SJSA1 (cell line): ENCODE measurements at regions not wholly inside any gene's neighbourhood (a gene's known extent, or its start where the extent isn't known, plus 50 kb on each side); places are given as distances from the start of the nearest gene placed in this dataset.
A peak's percentile ranks its signal among the peaks of the same experiment; 100 is the strongest.

Source experiments
- DNase-seq, 2 experiments: peaks; one replicate each; pipeline ENCODE4 v3.0.0-alpha.2; 2015 to 2020; ENCODE audit warnings: low spot score in 2 of 2, low read depth in 1 of 2
- H3K27ac ChIP-seq: fragments of 250-450 bp; sonication (Bioruptor Pico); 2 replicates; pipeline ENCODE4 v1.5.1; 2020; ENCODE audit warnings: mild to moderate bottlenecking, moderate library complexity
- H3K27me3 ChIP-seq: fragments of 250-450 bp; sonication (Bioruptor Pico); replicated peaks from 2 replicates; pipeline ENCODE4 v1.5.1; 2020; ENCODE audit warnings: mild to moderate bottlenecking, moderate library complexity
- H3K36me3 ChIP-seq: fragments of 250-450 bp; sonication (Bioruptor Pico); 2 replicates; pipeline ENCODE4 v1.5.1; 2020; ENCODE audit warnings: mild to moderate bottlenecking
- H3K4me1 ChIP-seq: fragments of 250-450 bp; sonication (Bioruptor Pico); replicated peaks from 2 replicates; pipeline ENCODE4 v1.6.1; 2021; ENCODE audit warnings: mild to moderate bottlenecking
- H3K4me3 ChIP-seq: fragments of 250-450 bp; sonication (Bioruptor Pico); 2 replicates; pipeline ENCODE4 v1.5.1; 2020; ENCODE audit warnings: mild to moderate bottlenecking
- H3K9me3 ChIP-seq: fragments of 250-450 bp; sonication (Bioruptor Pico); replicated peaks from 2 replicates; pipeline ENCODE4 v1.5.1; 2020; ENCODE audit warnings: mild to moderate bottlenecking

DNA sequence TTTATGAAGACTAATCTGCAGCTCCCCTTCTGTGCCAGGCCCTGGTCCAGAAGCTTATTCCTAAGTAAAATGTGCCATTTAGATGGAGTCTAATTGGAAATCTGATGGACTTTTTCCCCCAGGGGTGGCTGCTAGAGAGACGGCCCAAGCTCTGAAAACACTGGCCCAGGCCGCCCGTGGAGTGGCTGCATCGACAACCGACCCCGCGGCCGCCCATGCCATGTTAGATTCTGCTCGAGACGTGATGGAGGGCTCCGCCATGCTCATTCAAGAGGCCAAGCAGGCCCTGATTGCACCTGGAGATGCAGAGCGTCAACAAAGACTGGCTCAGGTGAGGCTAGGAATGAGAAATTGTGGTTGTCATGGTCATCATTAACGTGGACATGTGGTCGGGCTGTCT, 305.8 kb upstream of the TPM1 start:
- peaks cover 11% of the 10 kb centered on the region for H3K36me3 ChIP-seq
- no peaks in the 10 kb centered on the region for H3K9me3 ChIP-seq
- H3K27ac ChIP-seq = no peak overlapping the region
- peaks cover 21% of the 10 kb centered on the region for H3K4me1 ChIP-seq
- H3K27me3 ChIP-seq = no peaks in the 10 kb centered on the region
- no peak for DNase-seq
- H3K4me3 ChIP-seq = no peak overlapping the region

DNA sequence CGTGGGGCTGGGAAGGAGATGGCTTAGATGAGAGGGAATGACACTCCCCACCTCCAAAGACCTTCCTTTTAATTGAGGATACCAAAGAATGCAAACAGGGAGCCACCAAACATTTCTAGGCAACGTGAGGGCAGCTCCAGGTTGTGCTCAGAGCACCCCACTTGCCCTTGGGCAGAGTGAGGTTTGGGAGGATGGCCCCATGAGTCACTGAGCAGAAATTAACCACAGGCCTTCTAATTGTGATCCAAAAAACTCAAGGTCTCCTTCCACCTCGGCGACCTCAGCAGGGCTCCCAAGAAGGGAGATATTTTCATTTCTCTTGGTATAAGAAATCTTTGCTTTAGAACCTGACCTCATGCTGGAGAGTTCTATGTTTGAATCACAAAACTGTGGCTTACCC, 305.0 kb upstream of the TPM1 start:
- DNase-seq = no peak
- Histone ChIP-seq H3K4me3 (no peak overlapping the region), H3K27me3 (no peaks in the 10 kb centered on the region), H3K4me1 (peaks cover 29% of the 10 kb centered on the region), H3K27ac (no peak overlapping the region), H3K36me3 (peaks cover 8% of the 10 kb centered on the region), H3K9me3 (no peaks in the 10 kb centered on the region)

DNA sequence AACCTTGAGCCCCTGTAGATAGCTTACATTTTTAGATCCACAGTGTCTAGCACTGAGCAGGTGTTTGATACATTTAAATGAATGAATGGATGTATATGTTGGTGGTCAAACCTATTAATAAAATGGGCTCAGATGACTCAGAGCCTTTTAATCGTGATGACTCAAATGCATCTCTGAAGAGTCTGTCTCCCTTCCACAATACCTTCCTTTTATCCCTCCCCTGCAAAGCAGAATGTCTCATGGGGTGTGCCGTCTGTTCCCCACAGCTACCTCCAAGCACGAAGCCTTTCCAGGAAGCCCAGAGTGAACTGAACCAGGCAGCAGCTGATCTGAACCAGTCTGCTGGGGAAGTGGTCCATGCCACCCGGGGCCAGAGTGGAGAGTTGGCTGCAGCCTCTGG, 303.5 kb upstream of the TPM1 start:
- Histone ChIP-seq H3K27ac (peak overlapping the region; percentile 78), H3K4me1 (peaks cover 33% of the 10 kb centered on the region)
- no peak for DNase-seq

DNA sequence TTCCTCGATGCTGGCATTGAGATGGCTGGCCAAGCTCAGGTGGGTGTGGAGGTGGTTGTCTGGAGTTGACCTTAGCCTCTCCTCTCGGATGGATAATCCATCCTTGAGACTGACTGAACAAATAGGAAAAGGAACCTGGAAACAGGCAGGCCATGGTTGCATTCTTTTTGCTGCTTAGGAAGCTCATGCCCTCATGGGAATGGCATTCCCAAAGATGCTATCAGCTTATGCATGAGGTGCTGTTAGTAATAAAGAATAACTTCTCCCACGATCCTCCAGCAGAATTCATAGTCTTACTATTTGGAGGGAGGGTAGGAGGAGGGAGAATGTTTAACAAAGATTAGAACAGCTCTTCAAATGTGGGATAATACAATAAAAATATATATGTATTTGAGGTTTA, 303.0 kb upstream of the TPM1 start:
- no peaks in the 10 kb centered on the region for H3K27me3 ChIP-seq
- H3K9me3 ChIP-seq = no peaks in the 10 kb centered on the region
- peak overlapping the region; percentile 78 for H3K27ac ChIP-seq
- no peak overlapping the region for H3K4me3 ChIP-seq
- peak in 1 of 2 experiments; percentile 39 for DNase-seq
- peaks cover 33% of the 10 kb centered on the region for H3K4me1 ChIP-seq
- peaks cover 10% of the 10 kb centered on the region for H3K36me3 ChIP-seq

More for the DNA sequence above, 303.5 kb upstream of the TPM1 start:
- H3K4me3 ChIP-seq = no peak overlapping the region
- H3K27me3 ChIP-seq = no peaks in the 10 kb centered on the region
- no peaks in the 10 kb centered on the region for H3K9me3 ChIP-seq
- H3K36me3 ChIP-seq = peaks cover 10% of the 10 kb centered on the region

DNA sequence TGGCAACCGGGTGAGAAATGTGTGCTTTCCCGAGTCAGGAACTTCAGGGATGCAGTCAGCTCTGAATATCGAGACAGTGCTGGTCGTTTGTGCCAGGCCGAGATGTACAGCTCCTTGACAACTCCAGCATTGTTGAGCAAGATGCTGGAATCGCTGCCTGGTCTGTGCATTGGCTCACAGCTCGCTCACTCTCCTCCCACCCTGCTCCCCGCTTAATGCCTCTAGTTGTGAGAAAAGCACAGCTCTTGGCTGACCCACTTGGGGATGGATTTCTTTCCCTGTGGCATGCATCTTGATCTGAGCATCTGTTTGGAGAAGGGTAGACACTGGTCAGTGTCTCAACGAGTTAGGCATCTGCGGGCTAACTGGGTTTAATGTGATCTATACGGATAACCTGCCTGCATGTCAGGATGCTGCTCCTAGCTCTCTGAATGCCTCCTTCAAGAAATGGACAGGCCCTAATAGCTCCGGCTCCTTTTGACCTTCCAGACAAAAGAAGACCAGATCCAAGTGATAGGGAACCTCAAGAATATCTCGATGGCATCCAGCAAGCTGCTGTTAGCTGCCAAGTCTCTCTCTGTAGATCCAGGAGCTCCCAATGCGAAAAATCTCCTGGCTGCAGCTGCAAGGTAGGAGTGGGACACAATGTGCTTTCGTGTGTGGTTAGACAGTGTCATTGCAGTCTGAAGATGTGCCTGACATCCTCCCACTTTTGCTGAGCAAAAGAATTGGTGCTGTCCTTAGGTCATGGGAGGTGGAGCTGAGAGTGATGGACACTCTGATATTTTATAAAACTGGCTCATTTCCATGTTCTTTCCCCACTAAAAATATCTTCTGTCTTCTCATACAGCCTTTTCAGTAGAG, 302.2 kb upstream of the TPM1 start:
- DNase-seq = no peak
- Histone ChIP-seq H3K4me3 (no peak overlapping the region), H3K9me3 (no peaks in the 10 kb centered on the region), H3K27me3 (no peaks in the 10 kb centered on the region), H3K27ac (0 out of 2 replicates have a peak overlapping the region, but pooled peaks have one; percentile 78), H3K36me3 (peaks cover 10% of the 10 kb centered on the region), H3K4me1 (peaks cover 33% of the 10 kb centered on the region)

DNA sequence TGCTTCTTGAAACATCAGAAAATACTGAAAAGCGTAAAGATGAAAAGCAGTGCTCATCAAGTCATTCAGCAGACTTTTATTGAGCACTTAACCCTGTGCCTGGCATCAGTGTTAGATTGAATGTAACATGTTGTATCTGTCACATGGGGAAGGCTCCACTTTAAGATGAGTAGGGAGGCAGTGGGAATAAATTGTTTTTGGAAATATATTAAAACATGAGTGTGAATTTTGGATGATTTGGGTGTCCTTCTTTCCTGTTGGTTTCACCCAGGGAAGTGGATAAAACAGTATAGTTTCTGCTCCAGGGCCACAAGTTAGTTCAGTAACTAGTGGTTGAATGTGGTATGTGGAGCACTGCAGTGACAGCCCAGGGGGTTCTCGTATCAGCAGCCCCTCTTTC, 301.4 kb upstream of the TPM1 start:
- no peak overlapping the region for H3K4me3 ChIP-seq
- DNase-seq = no peak
- peaks cover 33% of the 10 kb centered on the region for H3K4me1 ChIP-seq
- no peaks in the 10 kb centered on the region for H3K9me3 ChIP-seq
- H3K27me3 ChIP-seq = no peaks in the 10 kb centered on the region
- no peak overlapping the region for H3K27ac ChIP-seq
- H3K36me3 ChIP-seq = peaks cover 10% of the 10 kb centered on the region

DNA sequence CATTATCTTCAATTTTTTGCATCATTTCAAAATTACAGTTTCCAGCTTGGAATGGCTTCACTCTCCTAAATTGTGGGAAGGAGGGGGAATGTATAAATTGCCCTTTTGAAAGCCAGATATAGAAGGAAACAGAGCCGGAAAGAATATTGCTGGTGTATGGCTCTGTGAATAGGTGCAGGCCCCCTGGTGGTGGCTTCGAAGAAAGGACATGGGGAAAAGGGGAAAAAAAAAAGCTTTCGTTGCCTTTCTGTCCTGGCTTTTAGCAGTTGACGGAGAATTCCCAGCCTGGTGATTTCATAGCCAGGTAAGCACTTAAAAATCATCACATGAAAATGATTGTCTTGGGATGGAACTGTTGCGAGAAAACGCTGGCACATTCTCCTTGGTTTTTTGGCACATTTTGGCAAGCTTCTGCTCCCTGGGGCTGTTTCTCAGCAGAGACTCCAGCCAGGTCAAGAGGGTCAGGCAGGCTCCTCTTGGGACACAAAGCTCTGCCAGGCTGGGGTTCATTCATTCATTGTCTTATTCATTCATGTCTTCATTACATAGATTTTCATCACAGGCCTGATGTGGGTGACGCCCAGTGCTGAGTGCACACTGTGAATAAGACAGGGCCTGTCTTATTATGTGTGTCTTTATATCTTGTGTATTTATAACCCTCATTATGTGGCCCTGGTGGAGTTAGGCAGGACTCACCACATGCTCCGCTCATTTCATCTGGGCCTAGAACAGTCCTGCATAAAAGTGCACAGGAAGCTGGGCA, 300.0 kb upstream of the TPM1 start:
- no peaks in the 10 kb centered on the region for H3K27me3 ChIP-seq
- H3K4me1 ChIP-seq = peaks cover 33% of the 10 kb centered on the region
- peak overlapping the region; percentile 23; the same call in 1 of the 2 replicates for H3K27ac ChIP-seq
- DNase-seq = peak; percentile 60 to 71
- H3K9me3 ChIP-seq = no peaks in the 10 kb centered on the region
- H3K4me3 ChIP-seq = no peak overlapping the region
- H3K36me3 ChIP-seq = peaks cover 10% of the 10 kb centered on the region

DNA sequence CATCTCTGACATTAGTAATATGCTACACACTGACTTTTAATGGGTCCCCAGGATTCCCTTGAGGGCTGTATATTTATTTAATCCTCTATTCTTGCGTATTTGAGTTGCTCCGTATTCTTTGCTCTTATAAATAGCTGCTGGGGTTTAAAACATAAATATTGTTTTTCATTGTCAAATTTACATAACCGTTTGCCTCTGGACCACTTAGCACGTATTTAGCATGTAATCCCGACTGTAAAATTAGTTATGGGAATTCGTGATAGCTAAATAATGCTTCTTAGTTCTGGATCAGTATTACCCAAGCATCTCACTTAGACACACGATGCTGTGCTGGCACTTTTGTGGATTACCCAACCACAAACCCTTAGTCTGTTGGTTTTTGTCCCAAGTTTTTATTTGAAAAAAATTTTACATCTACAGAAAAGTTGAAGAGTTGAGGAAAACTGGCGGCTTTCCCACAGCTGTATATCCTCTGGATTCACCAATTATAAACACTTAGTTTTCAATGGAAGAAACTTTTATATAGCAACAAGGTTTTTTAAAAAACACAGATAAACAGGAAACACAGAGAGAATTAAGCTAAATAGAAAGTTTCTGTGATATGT, 296.8 kb upstream of the TPM1 start:
- Histone ChIP-seq H3K27ac (no peak overlapping the region), H3K27me3 (no peaks in the 10 kb centered on the region), H3K4me3 (no peak overlapping the region), H3K4me1 (peaks cover 13% of the 10 kb centered on the region), H3K36me3 (peaks cover 8% of the 10 kb centered on the region), H3K9me3 (no peaks in the 10 kb centered on the region)
- DNase-seq = no peak

DNA sequence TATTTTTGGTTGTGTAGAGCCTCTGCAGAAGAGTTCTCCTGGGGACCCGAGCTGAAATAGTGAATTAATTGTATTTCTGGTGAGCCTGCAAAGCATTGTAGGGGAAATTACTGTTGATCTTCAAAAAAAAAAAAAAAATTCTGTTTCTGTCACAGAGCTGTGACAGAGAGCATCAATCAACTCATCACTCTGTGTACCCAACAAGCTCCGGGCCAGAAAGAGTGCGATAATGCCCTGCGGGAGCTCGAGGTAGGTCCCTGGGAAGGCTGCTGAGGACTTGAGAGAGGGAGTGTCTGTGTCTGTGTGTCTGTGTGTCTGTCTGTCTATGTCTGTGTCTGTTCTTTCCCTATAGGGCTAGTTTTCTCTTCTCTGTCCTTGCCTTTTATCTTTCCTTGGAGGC, 294.4 kb upstream of the TPM1 start:
- Histone ChIP-seq H3K27me3 (no peaks in the 10 kb centered on the region), H3K4me3 (no peak overlapping the region), H3K27ac (no peak overlapping the region), H3K4me1 (peaks cover 5% of the 10 kb centered on the region; the same call in 1 of the 2 replicates), H3K36me3 (no peaks in the 10 kb centered on the region), H3K9me3 (no peaks in the 10 kb centered on the region)
- no peak for DNase-seq

DNA sequence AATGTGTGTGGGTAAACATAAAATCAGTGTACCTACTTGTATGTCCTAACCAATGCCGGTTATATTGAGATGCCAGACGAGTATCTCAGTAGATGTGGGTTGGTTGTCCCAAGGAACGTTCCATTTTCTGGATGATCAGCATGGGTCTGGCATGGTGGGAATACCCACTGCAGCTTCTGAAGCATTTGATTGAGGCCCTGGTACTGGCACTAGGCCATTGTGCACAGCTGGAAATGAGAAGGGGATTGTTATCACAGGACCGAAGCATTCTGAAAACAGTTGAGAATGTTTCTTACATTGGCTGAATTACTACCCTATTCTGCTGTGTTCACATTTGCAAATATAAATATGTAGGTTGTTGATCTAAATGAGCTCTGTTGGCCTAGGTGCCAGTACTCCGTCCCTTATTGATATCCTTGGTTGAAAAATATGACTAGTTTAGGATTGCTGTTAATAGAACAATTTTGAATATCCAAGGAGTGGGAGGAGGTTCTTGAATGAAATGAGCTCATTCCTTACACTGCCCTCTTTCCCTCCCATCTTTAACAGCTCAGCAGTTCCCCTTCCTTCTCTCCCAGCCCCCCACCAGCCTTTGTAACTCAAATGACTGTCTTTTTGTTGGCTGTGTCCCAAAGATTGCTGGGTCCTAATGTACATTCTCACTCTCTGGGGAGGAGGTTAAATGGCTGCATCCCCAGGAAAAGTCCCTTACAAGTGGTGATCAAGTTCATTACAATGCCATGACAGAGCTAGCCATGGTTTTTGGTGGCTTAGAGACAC, 293.3 kb upstream of the TPM1 start:
- Histone ChIP-seq H3K4me3 (no peak overlapping the region), H3K27me3 (no peaks in the 10 kb centered on the region), H3K36me3 (no peaks in the 10 kb centered on the region), H3K27ac (no peak overlapping the region), H3K4me1 (peaks cover 5% of the 10 kb centered on the region; the same call in 1 of the 2 replicates), H3K9me3 (no peaks in the 10 kb centered on the region)
- DNase-seq = no peak

DNA sequence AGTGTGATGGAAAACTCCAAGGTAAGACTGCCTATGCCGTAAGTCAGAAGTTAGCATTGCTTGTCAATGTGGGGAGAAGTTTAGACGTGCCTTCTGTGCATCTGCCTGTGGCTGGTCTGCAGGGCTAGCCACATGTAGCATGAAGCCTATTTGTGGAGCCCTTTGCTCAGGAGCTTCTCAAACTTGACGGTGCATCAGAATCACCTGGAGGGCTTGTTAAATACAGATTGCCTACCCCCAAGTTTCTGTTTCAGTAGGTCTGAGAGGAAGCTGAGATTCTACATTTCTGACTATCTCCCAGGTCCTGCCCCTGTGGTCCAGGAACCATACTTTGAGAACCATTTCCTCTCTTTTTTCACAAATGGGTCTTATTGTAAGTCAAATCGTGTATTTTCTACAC, 292.1 kb upstream of the TPM1 start:
- H3K27me3 ChIP-seq = no peaks in the 10 kb centered on the region
- no peaks in the 10 kb centered on the region for H3K36me3 ChIP-seq
- no peak overlapping the region for H3K4me3 ChIP-seq
- peaks cover 5% of the 10 kb centered on the region; the same call in 1 of the 2 replicates for H3K4me1 ChIP-seq
- H3K9me3 ChIP-seq = no peaks in the 10 kb centered on the region
- DNase-seq = no peak
- H3K27ac ChIP-seq = no peak overlapping the region

DNA sequence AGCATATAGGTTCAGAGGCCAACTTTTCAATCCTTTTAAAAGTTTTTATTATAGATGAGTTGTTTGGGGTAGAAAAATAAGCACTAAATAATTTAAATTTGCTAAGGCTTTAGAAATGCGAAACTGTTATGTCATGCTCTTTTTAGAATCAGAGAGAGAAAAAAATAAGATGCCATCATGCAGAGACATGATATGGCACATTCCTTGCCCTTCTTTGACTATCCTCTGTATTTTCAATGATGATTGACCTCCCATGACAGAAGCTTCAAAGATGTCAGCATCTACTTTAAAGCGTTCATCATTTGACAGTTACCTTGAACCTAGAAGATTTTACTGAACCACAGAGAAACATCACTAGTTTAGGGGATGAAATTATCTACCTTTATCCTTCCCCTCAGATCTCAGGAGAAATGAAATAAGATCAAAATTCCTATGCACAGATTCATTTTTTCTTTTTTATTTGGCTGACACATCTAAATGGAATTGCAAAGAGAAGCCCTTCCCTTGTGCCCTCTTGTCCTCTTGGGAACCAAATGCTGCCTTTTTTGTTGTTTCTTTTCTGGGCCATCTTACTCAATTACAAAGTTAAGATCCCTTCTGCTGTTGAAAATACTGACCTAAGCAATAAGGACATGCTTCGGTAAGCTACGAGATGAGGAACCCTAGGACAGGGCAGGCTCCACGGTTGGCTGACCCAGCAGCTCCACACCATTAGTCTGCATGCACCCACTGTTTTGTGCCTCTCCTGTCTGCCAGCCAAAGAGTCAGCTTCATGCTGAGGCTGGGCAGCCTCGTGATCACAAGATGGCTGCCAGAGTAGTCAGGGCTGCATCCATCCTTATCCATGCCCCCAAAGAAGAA, 289.7 kb upstream of the TPM1 start:
- H3K27me3 ChIP-seq = no peaks in the 10 kb centered on the region
- H3K4me3 ChIP-seq = no peak overlapping the region
- DNase-seq = no peak
- peaks cover 10% of the 10 kb centered on the region for H3K4me1 ChIP-seq
- H3K9me3 ChIP-seq = no peaks in the 10 kb centered on the region
- H3K36me3 ChIP-seq = no peaks in the 10 kb centered on the region
- H3K27ac ChIP-seq = no peak overlapping the region
